Astrocyte of the spinal cord (primary cell): ENCODE measurements at regions not wholly inside any gene's neighbourhood (a gene's known extent, or its start where the extent isn't known, plus 50 kb on each side); places are given as distances from the start of the nearest gene placed in this dataset.
"Not testable (repeated sequence)": the region's sequence is repeated elsewhere in the genome, so short reads cannot be mapped to it uniquely, and the experiment has no call there.

Source experiments
- DNase-seq: peaks from one replicate; pipeline ENCODE4 v3.0.0; 2011; ENCODE audit warnings: low read depth, low spot score
- H3K4me3 ChIP-seq: 2 replicates; pipeline ENCODE4 v1.5.1; 2011; ENCODE audit warnings: low read depth, mild to moderate bottlenecking, low read length, moderate library complexity
- CTCF ChIP-seq: IDR thresholded peaks from 2 replicates; pipeline ENCODE4 v1.5.1; 2012; ENCODE audit warnings: low read depth, mild to moderate bottlenecking, low read length, inconsistent platforms
- in situ Hi-C: cut with HindIII; loops from 2 replicates; pipeline ENCODE4 v1.10.0; 2017; ENCODE audit warnings: low sequenced_read_pairs

- in situ Hi-C loops: no loop called here
- DNase-seq: no peak
- no peak for TF ChIP-seq CTCF
- H3K4me3 ChIP-seq: no peak overlapping the region
Measured at GRCh38 chr1:185388346-185388745, 71.3 kb upstream of the IVNS1ABP start.

DNA sequence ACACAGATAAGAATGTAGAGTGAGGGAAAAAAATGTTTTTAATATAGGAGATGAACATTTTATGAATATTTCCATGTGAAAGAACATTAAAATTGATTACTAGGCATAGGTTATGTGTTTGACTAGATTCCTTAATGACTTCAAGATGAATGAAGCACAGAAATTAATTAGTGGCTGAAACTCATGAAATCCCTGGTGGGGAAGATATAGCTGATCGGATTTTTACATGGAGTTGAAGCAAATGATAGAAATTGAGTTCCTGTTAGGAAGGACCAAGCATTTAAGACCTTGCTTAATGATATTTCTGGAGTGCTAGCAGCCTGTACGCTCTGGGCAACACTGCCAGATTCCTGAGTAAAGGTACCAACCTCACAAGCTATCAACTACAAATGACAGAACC lies 68.9 kb upstream of the IVNS1ABP start:
- in situ Hi-C loops: no loop called here
- DNase-seq: no peak
- no peak overlapping the region for H3K4me3 ChIP-seq
- no peak for TF ChIP-seq CTCF

- in situ Hi-C loops, H3K4me3 ChIP-seq, DNase-seq: not testable (repeated sequence)
Measured at GRCh38 chr1:185383805-185384204, 66.8 kb upstream of the IVNS1ABP start.

DNA sequence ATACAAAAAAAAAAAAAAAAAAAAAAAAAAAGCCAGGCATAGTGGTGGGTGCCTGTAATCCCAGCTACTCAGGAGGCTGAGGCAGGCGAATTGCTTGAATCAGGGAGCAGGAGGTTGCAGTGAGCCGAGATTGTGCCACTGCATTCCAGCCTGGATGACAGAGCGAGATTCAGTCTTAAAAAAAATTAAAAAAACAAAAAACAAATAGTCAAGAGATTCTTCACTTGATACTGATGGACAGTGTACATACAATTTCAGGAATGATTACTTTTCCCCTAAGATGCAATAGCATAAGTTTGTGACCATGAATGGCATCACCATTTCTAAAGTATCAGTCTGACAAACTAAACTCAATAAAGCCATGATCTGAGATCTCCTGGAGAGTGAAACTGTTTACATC lies 60.8 kb upstream of the IVNS1ABP start:
- no peak overlapping the region for H3K4me3 ChIP-seq
- in situ Hi-C loops: no loop called here
- no peak for TF ChIP-seq CTCF
- DNase-seq: no peak

DNA sequence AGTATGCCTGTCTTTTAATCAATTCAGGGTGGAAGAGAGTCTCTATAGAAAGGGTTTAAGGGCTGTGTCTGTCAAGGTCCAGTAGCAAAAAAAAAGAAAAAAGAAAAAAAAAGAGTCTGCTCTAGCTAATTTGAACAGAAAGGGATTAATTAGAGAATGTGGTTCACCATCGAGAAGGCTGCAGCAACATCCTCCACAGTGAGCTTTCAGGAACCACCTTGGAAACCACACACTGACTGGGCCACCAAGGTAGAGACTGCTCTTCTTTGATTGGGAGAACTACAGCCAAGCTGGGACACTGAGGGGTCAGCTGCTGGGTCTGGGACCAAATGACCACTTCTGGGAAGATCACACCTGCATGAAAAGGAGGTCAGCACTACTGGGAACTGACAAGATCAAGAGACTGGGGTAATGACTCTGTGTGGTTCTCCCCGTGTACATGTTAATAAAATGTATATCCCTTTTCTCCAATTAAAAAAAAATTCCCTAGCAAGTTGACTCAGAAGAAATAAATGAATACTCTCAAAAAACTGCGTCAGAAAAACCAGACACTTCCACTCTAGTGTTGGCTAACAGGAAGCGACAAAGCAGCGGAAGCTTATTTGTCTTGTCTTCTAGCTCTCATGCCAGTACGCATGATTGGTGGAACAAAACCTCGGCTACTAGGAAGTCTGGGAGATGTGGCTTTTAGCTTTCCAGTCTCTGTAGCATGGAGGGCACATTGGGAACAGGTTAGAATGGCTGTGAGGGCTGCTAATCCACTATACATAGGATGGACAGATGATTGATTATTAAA lies 60.0 kb upstream of the IVNS1ABP start:
- in situ Hi-C loops: no loop called here
- peak; percentile 57 for DNase-seq
- TF ChIP-seq CTCF: no peak
- no peak overlapping the region for H3K4me3 ChIP-seq

DNA sequence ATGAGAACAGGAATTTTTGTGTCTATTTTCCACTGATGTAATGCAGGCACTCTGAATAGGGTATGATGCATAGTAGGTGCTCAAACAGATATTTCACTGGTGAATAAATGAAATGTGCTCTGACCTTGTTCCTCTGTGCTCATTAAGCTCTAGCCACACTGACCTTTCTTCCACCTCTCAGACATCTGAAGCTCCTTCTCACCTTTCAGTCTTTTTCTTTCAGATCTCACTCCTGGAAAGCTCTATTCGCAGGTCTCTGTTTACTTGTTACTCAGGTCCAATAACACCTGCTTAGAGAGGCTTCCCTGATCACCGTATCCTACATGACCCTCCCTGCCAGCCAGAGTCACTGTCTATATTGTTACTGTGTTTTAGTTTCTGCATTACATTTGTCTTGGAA lies 59.2 kb upstream of the IVNS1ABP start:
- no peak overlapping the region for H3K4me3 ChIP-seq
- TF ChIP-seq CTCF: no peak
- no peak for DNase-seq
- in situ Hi-C loops: no loop called here

DNA sequence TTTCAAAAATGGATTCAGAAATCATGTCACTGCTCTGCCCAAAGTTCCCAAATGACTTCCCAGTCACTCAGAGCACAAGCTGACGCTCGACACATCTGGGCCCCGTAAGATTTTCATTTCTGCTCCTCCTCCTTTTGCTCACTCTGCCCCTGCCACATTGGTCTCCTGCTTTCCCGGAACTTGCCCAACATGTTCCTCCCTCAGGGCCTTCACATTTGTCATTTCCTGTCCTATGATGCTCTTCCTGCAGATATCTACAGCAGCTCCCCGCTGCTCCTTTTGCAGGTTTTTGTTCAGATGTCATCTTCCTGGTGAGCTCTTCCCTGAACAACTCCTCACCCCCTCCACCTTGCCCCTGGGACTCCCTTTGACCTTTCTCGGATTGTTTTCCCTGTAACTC lies 58.5 kb upstream of the IVNS1ABP start:
- no peak overlapping the region for H3K4me3 ChIP-seq
- no peak for TF ChIP-seq CTCF
- DNase-seq: no peak
- in situ Hi-C loops: no loop called here
